ENCODE measurements at regions not wholly inside any gene's neighbourhood (a gene's known extent, or its start where the extent isn't known, plus 50 kb on each side); places are given as distances from the start of the nearest gene placed in this dataset.

DNA sequence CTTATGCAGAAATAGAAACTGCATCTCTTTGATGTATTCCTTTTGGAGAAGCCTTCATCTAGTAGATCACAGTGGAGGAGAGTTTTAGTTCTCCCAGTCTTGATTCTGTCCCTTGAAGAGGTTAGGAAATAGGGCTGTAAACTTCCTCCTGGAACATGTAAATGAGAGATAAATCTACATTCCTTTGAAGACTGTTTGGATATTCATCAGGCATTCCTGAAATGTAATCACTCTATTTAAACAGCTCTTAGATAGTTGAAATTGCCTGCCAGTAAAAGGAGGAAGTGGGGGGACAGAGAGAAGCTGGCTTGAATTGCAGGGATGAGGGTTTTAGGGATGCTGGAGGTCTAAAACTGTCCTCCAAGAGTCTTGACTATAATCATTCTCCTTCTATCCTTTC lies 254.3 kb upstream of the LRRC3B start:
- ATAC-seq = no peak
- H3K4me1 ChIP-seq (ENCODE audit: control insufficient read depth, insufficient read depth, low read length) = no peaks in the 10 kb centered on the region
- ChIA-PET POLR2A (no interaction called here), RAD21 (ENCODE audit: unreplicated experiment) (no interaction called here), SMC1A (ENCODE audit: uncharacterized antibody, unreplicated experiment) (no interaction called here), CTCF (interaction anchor here (0.7 kb wide), 1 partner anchor 345 kb away, joined by 3 read pairs; no protein-coding TSS in a partner anchor)
- H3K9me3 ChIP-seq (replicated peaks; ENCODE audit: control insufficient read depth, insufficient read depth, low read length) = no peaks in the 10 kb centered on the region
- no peak for DNase-seq (ENCODE audit: low read depth, low spot score)
- H3K79me2 ChIP-seq (ENCODE audit: control insufficient read depth, insufficient read depth, low read length) = no peaks in the 10 kb centered on the region
- no peak overlapping the region for H3K4me2 ChIP-seq (ENCODE audit: control insufficient read depth, insufficient read depth)
- intact Hi-C loops (cut with micrococcal nuclease; ENCODE audit: unreplicated experiment) = no loop called here
- no peak overlapping the region for H3K9ac ChIP-seq (ENCODE audit: control insufficient read depth, insufficient read depth, low read length)
- H4K20me1 ChIP-seq (ENCODE audit: control insufficient read depth, insufficient read depth) = no peaks in the 10 kb centered on the region
- no peak for FAIRE-seq
- BruUV-seq (replicated peaks) = no TSS peak
- H3K27me3 ChIP-seq (replicated peaks in 1 of 2; ENCODE audit: control insufficient read depth in 2 of 2, insufficient read depth in 2 of 2, low read length in 1 of 2) = no peaks in the 10 kb centered on the region
- in situ Hi-C loops (cut with MboI) = no loop called here
- H2AFZ ChIP-seq (ENCODE audit: control insufficient read depth, low read depth, low read length) = no peak overlapping the region
- H3K4me3 ChIP-seq = no peak overlapping the region
- no peaks in the 10 kb centered on the region for H3K36me3 ChIP-seq (ENCODE audit: control insufficient read depth in 2 of 2, insufficient read depth in 2 of 2, low read length in 1 of 2)
- H3K27ac ChIP-seq (ENCODE audit: control insufficient read depth, insufficient read depth) = no peak overlapping the region
- no peak for TF ChIP-seq KAT2A (conservative IDR thresholded peaks at IDR 0.05; ENCODE audit: control insufficient read depth, low read depth, low read length)
- TF ChIP-seq SREBF2 (IDR thresholded peaks at IDR 0.05; ENCODE audit: low read length) = no peak
- TF ChIP-seq, protein P1, sequence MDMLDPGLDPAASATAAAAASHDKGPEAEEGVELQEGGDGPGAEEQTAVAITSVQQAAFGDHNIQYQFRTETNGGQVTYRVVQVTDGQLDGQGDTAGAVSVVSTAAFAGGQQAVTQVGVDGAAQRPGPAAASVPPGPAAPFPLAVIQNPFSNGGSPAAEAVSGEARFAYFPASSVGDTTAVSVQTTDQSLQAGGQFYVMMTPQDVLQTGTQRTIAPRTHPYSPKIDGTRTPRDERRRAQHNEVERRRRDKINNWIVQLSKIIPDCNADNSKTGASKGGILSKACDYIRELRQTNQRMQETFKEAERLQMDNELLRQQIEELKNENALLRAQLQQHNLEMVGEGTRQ (IDR thresholded peaks at IDR 0.05; ENCODE audit: borderline replicate concordance, low read depth, low read length) = no peak
- TF ChIP-seq, protein P2, sequence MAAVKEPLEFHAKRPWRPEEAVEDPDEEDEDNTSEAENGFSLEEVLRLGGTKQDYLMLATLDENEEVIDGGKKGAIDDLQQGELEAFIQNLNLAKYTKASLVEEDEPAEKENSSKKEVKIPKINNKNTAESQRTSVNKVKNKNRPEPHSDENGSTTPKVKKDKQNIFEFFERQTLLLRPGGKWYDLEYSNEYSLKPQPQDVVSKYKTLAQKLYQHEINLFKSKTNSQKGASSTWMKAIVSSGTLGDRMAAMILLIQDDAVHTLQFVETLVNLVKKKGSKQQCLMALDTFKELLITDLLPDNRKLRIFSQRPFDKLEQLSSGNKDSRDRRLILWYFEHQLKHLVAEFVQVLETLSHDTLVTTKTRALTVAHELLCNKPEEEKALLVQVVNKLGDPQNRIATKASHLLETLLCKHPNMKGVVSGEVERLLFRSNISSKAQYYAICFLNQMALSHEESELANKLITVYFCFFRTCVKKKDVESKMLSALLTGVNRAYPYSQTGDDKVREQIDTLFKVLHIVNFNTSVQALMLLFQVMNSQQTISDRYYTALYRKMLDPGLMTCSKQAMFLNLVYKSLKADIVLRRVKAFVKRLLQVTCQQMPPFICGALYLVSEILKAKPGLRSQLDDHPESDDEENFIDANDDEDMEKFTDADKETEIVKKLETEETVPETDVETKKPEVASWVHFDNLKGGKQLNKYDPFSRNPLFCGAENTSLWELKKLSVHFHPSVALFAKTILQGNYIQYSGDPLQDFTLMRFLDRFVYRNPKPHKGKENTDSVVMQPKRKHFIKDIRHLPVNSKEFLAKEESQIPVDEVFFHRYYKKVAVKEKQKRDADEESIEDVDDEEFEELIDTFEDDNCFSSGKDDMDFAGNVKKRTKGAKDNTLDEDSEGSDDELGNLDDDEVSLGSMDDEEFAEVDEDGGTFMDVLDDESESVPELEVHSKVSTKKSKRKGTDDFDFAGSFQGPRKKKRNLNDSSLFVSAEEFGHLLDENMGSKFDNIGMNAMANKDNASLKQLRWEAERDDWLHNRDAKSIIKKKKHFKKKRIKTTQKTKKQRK (IDR thresholded peaks at IDR 0.05; ENCODE audit: low read depth, low read length) = no peak
- TF ChIP-seq DPF2 (IDR thresholded peaks at IDR 0.05) = no peak
- TF ChIP-seq, protein P3, sequence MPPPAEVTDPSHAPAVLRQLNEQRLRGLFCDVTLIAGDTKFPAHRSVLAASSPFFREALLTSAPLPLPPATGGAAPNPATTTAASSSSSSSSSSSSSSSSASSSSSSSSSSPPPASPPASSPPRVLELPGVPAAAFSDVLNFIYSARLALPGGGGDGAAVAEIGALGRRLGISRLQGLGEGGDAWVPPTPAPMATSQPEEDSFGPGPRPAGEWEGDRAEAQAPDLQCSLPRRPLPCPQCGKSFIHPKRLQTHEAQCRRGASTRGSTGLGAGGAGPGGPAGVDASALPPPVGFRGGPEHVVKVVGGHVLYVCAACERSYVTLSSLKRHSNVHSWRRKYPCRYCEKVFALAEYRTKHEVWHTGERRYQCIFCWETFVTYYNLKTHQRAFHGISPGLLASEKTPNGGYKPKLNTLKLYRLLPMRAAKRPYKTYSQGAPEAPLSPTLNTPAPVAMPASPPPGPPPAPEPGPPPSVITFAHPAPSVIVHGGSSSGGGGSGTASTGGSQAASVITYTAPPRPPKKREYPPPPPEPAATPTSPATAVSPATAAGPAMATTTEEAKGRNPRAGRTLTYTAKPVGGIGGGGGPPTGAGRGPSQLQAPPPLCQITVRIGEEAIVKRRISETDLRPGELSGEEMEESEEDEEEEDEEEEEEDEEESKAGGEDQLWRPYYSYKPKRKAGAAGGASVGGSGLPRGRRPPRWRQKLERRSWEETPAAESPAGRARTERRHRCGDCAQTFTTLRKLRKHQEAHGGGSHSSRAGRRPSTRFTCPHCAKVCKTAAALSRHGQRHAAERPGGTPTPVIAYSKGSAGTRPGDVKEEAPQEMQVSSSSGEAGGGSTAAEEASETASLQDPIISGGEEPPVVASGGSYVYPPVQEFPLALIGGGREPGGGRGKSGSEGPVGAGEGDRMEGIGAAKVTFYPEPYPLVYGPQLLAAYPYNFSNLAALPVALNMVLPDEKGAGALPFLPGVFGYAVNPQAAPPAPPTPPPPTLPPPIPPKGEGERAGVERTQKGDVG (CRISPR knock-in tag; IDR thresholded peaks at IDR 0.05) = no peak
- TF ChIP-seq, protein P4, sequence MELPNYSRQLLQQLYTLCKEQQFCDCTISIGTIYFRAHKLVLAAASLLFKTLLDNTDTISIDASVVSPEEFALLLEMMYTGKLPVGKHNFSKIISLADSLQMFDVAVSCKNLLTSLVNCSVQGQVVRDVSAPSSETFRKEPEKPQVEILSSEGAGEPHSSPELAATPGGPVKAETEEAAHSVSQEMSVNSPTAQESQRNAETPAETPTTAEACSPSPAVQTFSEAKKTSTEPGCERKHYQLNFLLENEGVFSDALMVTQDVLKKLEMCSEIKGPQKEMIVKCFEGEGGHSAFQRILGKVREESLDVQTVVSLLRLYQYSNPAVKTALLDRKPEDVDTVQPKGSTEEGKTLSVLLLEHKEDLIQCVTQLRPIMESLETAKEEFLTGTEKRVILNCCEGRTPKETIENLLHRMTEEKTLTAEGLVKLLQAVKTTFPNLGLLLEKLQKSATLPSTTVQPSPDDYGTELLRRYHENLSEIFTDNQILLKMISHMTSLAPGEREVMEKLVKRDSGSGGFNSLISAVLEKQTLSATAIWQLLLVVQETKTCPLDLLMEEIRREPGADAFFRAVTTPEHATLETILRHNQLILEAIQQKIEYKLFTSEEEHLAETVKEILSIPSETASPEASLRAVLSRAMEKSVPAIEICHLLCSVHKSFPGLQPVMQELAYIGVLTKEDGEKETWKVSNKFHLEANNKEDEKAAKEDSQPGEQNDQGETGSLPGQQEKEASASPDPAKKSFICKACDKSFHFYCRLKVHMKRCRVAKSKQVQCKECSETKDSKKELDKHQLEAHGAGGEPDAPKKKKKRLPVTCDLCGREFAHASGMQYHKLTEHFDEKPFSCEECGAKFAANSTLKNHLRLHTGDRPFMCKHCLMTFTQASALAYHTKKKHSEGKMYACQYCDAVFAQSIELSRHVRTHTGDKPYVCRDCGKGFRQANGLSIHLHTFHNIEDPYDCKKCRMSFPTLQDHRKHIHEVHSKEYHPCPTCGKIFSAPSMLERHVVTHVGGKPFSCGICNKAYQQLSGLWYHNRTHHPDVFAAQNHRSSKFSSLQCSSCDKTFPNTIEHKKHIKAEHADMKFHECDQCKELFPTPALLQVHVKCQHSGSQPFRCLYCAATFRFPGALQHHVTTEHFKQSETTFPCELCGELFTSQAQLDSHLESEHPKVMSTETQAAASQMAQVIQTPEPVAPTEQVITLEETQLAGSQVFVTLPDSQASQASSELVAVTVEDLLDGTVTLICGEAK (IDR thresholded peaks at IDR 0.05; ENCODE audit: borderline replicate concordance) = no peak
- no peak for TF ChIP-seq SREBF1 (IDR thresholded peaks at IDR 0.05; ENCODE audit: low read length)
- no peak for TF ChIP-seq IKZF1 (conservative IDR thresholded peaks at IDR 0.05)
- TF ChIP-seq, protein P5, sequence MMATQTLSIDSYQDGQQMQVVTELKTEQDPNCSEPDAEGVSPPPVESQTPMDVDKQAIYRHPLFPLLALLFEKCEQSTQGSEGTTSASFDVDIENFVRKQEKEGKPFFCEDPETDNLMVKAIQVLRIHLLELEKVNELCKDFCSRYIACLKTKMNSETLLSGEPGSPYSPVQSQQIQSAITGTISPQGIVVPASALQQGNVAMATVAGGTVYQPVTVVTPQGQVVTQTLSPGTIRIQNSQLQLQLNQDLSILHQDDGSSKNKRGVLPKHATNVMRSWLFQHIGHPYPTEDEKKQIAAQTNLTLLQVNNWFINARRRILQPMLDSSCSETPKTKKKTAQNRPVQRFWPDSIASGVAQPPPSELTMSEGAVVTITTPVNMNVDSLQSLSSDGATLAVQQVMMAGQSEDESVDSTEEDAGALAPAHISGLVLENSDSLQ (IDR thresholded peaks at IDR 0.05) = no peak
- no peak for TF ChIP-seq RFX5 (IDR thresholded peaks at IDR 0.05; ENCODE audit: low read depth, low read length)
- TF ChIP-seq SPI1 (IDR thresholded peaks at IDR 0.05; ENCODE audit: borderline replicate concordance, insufficient read depth, low read depth, low read length) = no peak
